PC-3 (cell line): ENCODE measurements at regions not wholly inside any gene's neighbourhood (a gene's known extent, or its start where the extent isn't known, plus 50 kb on each side); places are given as distances from the start of the nearest gene placed in this dataset.

Experiments used
- ATAC-seq: fragments of 200-7000 bp; cut with Tn5 transposase; 2 replicates; pipeline ENCODE4 v1.9.1; 2020; ENCODE audit warnings: mild to moderate bottlenecking, moderate library complexity
- BruUV-seq: library from RNA; stranded (reverse); fragments of 400-500 nt; replicated peaks from 2 replicates; lab custom pipeline; 2021; lab: Mats Ljungman, UMichigan
- CTCF ChIA-PET: fragments of 300-600 bp; sonication (Branson Sonifier 250); formaldehyde crosslinking; loops from one replicate; lab custom pipeline; 2022; ENCODE audit warnings: antibody characterized with exemption; lab: Charles Lee
- POLR2A ChIA-PET: fragments of 300-600 bp; sonication (Branson Sonifier 250); formaldehyde crosslinking; loops from one replicate; lab custom pipeline; 2022; ENCODE audit warnings: antibody characterized with exemption; ENCODE audit not compliant: unreplicated experiment; lab: Charles Lee
- DNase-seq: peaks from one replicate; pipeline ENCODE4 v3.0.0-alpha.2; 2015
- H2AFZ ChIP-seq: fragments of 300-600 bp; sonication (generic); 2 replicates; pipeline ENCODE4 v1.6.0; 2016; ENCODE audit warnings: antibody characterized with exemption, low read length
- H3F3A ChIP-seq: fragments of 300-600 bp; sonication (generic); one replicate; pipeline ENCODE4 v1.6.0; 2017; ENCODE audit warnings: antibody characterized with exemption, low read length, control low read depth, mild to moderate bottlenecking; ENCODE audit not compliant: unreplicated experiment
- H3K27ac ChIP-seq: fragments of 300-600 bp; sonication (generic); 2 replicates; pipeline ENCODE4 v1.5.1; 2016; ENCODE audit warnings: mild to moderate bottlenecking, low read length
- H3K27me3 ChIP-seq: fragments of 300-600 bp; sonication (generic); 2 replicates; pipeline ENCODE4 v1.6.1; 2016; ENCODE audit warnings: low read length, mixed read lengths
- H3K36me3 ChIP-seq: fragments of 300-600 bp; sonication (generic); 2 replicates; pipeline ENCODE4 v1.6.1; 2016; ENCODE audit warnings: low read depth, mixed run types, low read length, mixed read lengths
- H3K4me1 ChIP-seq: fragments of 300-600 bp; sonication (generic); 2 replicates; pipeline ENCODE4 v1.5.1; 2016; ENCODE audit warnings: low read length; ENCODE audit not compliant: insufficient read depth
- H3K4me2 ChIP-seq: fragments of 300-600 bp; sonication (generic); 2 replicates; pipeline ENCODE4 v1.6.0; 2016; ENCODE audit warnings: low read length
- H3K4me3 ChIP-seq: fragments of 300-600 bp; sonication (generic); 2 replicates; pipeline ENCODE4 v1.5.1; 2016; ENCODE audit warnings: mild to moderate bottlenecking, low read length, mixed read lengths
- H3K79me2 ChIP-seq: fragments of 300-600 bp; sonication (generic); 2 replicates; pipeline ENCODE4 v1.6.1; 2017; ENCODE audit warnings: low read length, mixed read lengths
- H3K9ac ChIP-seq: fragments of 300-600 bp; sonication (generic); 2 replicates; pipeline ENCODE4 v1.6.0; 2016; ENCODE audit warnings: mild to moderate bottlenecking, low read length
- H3K9me2 ChIP-seq: fragments of 300-600 bp; sonication (generic); replicated peaks from 2 replicates; pipeline ENCODE4 v1.6.1; 2016; ENCODE audit warnings: mixed run types, low read length, mixed read lengths
- H3K9me3 ChIP-seq: fragments of 300-600 bp; sonication (generic); 2 replicates; pipeline ENCODE4 v1.6.1; 2016; ENCODE audit warnings: low read length, mixed read lengths
- H4K20me1 ChIP-seq: fragments of 300-600 bp; sonication (generic); 2 replicates; pipeline ENCODE4 v1.6.1; 2016; ENCODE audit warnings: low read length, mixed read lengths
- CTCF ChIP-seq: fragments of 300-600 bp; sonication (generic); conservative IDR thresholded peaks from 2 replicates; pipeline ENCODE4 v1.5.1; 2017; ENCODE audit warnings: antibody characterized with exemption, low read depth, mild to moderate bottlenecking, low read length
- EZH2 ChIP-seq: fragments of 300-600 bp; sonication (generic); IDR thresholded peaks from one replicate; pipeline ENCODE4 v1.6.1; 2017; ENCODE audit warnings: antibody characterized with exemption, mild to moderate bottlenecking, low read length; ENCODE audit not compliant: unreplicated experiment
- EZH2phosphoT487 ChIP-seq: fragments of 300-600 bp; sonication (generic); IDR thresholded peaks from 2 replicates; pipeline ENCODE4 v1.6.1; 2018; ENCODE audit warnings: mild to moderate bottlenecking, antibody characterized with exemption, low read length, borderline replicate concordance
- intact Hi-C: fragments of 100-400 bp; cut with micrococcal nuclease; formaldehyde crosslinking; loops from 2 replicates; pipeline ENCODE4 v1.9.0; 2023

GRCh38 chr20:19045371-19045770 lies 167.1 kb upstream of the SLC24A3 start:
- DNase-seq = peak; percentile 17
- TF ChIP-seq CTCF = peak; percentile 36
- no peak for TF ChIP-seq EZH2phosphoT487
- no peaks in the 10 kb centered on the region for H3K36me3 ChIP-seq
- ATAC-seq = no peak
- intact Hi-C loops = no loop called here
- H2AFZ ChIP-seq = no peak overlapping the region
- H4K20me1 ChIP-seq = no peaks in the 10 kb centered on the region
- H3K9me2 ChIP-seq = no peaks in the 10 kb centered on the region
- POLR2A ChIA-PET = no interaction called here
- no peaks in the 10 kb centered on the region for H3F3A ChIP-seq
- H3K4me2 ChIP-seq = no peak overlapping the region
- peaks cover 22% of the 10 kb centered on the region for H3K27me3 ChIP-seq
- no TSS peak for BruUV-seq
- no peak overlapping the region for H3K9ac ChIP-seq
- CTCF ChIA-PET = no interaction called here
- no peak overlapping the region for H3K27ac ChIP-seq
- H3K4me1 ChIP-seq = peaks cover 16% of the 10 kb centered on the region
- H3K4me3 ChIP-seq = no peak overlapping the region
- H3K79me2 ChIP-seq = no peaks in the 10 kb centered on the region
- H3K9me3 ChIP-seq = no peaks in the 10 kb centered on the region

- no peaks in the 10 kb centered on the region for H4K20me1 ChIP-seq
- no peaks in the 10 kb centered on the region for H3K9me2 ChIP-seq
- DNase-seq (peak; percentile 92), ATAC-seq (peak; percentile 56; the same call in 1 of the 2 replicates)
- intact Hi-C loops = no loop called here
- H3K4me2 ChIP-seq = peak overlapping the region; percentile 65
- no peaks in the 10 kb centered on the region for H3K36me3 ChIP-seq
- no peaks in the 10 kb centered on the region for H3K9me3 ChIP-seq
- no peaks in the 10 kb centered on the region for H3F3A ChIP-seq
- peaks cover 16% of the 10 kb centered on the region for H3K4me1 ChIP-seq
- H2AFZ ChIP-seq = peak overlapping the region; percentile 52
- no peaks in the 10 kb centered on the region for H3K79me2 ChIP-seq
- H3K4me3 ChIP-seq = peak overlapping the region; percentile 20; the same call in 1 of the 2 replicates
- H3K9ac ChIP-seq = peak overlapping the region; percentile 43
- CTCF ChIA-PET = no interaction called here
- H3K27ac ChIP-seq = peak overlapping the region; percentile 83
- peaks cover 5% of the 10 kb centered on the region for H3K27me3 ChIP-seq
- TF ChIP-seq CTCF = no peak
- TF ChIP-seq EZH2phosphoT487 = no peak
- TF ChIP-seq EZH2 = no peak
- no TSS peak for BruUV-seq
- POLR2A ChIA-PET = no interaction called here
Measured at GRCh38 chr20:19047040-19047950, 165.1 kb upstream of the SLC24A3 start.

- POLR2A ChIA-PET = no interaction called here
- peak overlapping the region; percentile 52 for H2AFZ ChIP-seq
- ATAC-seq (no peak), DNase-seq (no peak)
- BruUV-seq = no TSS peak
- H3K9ac ChIP-seq = peak overlapping the region; percentile 27; the same call in 1 of the 2 replicates
- H4K20me1 ChIP-seq = no peaks in the 10 kb centered on the region
- no peak for TF ChIP-seq CTCF
- TF ChIP-seq EZH2phosphoT487 = no peak
- no peak for TF ChIP-seq EZH2
- H3K27ac ChIP-seq = peak overlapping the region; percentile 83
- no peaks in the 10 kb centered on the region for H3K79me2 ChIP-seq
- peak overlapping the region; percentile 20; the same call in 1 of the 2 replicates for H3K4me3 ChIP-seq
- no peaks in the 10 kb centered on the region for H3K9me2 ChIP-seq
- peaks cover 16% of the 10 kb centered on the region for H3K4me1 ChIP-seq
- no peaks in the 10 kb centered on the region for H3K9me3 ChIP-seq
- CTCF ChIA-PET = no interaction called here
- no peaks in the 10 kb centered on the region for H3F3A ChIP-seq
- H3K4me2 ChIP-seq = peak overlapping the region; percentile 56
- no peaks in the 10 kb centered on the region for H3K36me3 ChIP-seq
- H3K27me3 ChIP-seq = no peaks in the 10 kb centered on the region; the same call in 1 of the 2 replicates
- intact Hi-C loops = no loop called here
Measured at GRCh38 chr20:19047951-19048296, 164.5 kb upstream of the SLC24A3 start.
